Activated T-helper 1 cell treated with anti-CD3 and anti-CD28 coated beads, Interleukin-12 subunit alpha, Interleukin-12 subunit beta, Interleukin-2, Interleukin-4 antibody, amounts not matched to agents 30 ng/mL and 10 ng/mL and 1 ng/mL, durations not matched to agents 14 hours and 24 hours and 36 hours (primary cell): ENCODE measurements at regions not wholly inside any gene's neighbourhood (a gene's known extent, or its start where the extent isn't known, plus 50 kb on each side); places are given as distances from the start of the nearest gene placed in this dataset.

Source experiments
- DNase-seq: peaks from one replicate; pipeline ENCODE4 v3.0.0; 2021; ENCODE audit warnings: low spot score
- H3K27ac Mint-ChIP-seq: one replicate; pipeline ENCODE4 v1.8.0; 2021; ENCODE audit warnings: mild to moderate bottlenecking, mixed read lengths
- H3K27me3 Mint-ChIP-seq: one replicate; pipeline ENCODE4 v1.8.0; 2022; ENCODE audit warnings: mild to moderate bottlenecking, moderate library complexity, mixed read lengths; ENCODE audit not compliant: insufficient read depth
- H3K36me3 Mint-ChIP-seq: one replicate; pipeline ENCODE4 v1.8.0; 2021; ENCODE audit warnings: low read depth, mixed read lengths
- H3K4me1 Mint-ChIP-seq: one replicate; pipeline ENCODE4 v1.8.0; 2021; ENCODE audit warnings: low read depth, mixed read lengths
- H3K4me3 Mint-ChIP-seq: one replicate; pipeline ENCODE4 v1.8.0; 2021; ENCODE audit warnings: mild to moderate bottlenecking, moderate library complexity, mixed read lengths
- H3K9me3 Mint-ChIP-seq: one replicate; pipeline ENCODE4 v1.8.0; 2021; ENCODE audit warnings: mixed read lengths
- intact Hi-C: fragments of 100-400 bp; cut with micrococcal nuclease; formaldehyde crosslinking; loops from one replicate; pipeline ENCODE4 v1.15.1; 2024

DNA sequence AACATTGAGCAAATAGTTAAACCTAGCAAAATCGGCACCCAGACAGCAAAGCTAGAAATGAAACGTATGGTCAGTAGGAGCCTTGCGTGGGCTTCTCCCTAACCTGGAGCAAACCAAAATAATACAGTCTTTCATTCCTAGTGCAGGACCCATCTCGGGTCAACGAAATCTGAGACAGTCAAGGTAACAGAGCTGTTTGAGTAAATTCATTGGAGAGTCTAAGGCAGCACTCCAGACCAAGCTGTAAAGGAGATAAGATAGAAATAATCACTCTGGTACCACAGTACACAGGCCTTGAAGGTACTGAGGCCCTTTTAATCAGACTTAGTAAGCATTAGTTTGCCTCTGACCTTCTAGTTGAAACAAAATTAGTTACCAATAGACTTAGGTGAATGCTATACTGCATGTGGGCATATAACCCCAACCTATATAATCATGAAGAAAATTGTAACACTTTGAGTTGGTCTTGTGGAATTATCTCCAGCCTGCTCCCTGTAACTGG, 54.4 kb upstream of the BICD1 start:
- Mint-ChIP-seq H3K27me3 (no peaks in the 10 kb centered on the region), H3K36me3 (no peaks in the 10 kb centered on the region), H3K27ac (no peak overlapping the region), H3K4me1 (no peaks in the 10 kb centered on the region), H3K9me3 (peaks cover 9% of the 10 kb centered on the region), H3K4me3 (no peak overlapping the region)
- intact Hi-C loops, result no loop called here
- DNase-seq, result no peak

DNA sequence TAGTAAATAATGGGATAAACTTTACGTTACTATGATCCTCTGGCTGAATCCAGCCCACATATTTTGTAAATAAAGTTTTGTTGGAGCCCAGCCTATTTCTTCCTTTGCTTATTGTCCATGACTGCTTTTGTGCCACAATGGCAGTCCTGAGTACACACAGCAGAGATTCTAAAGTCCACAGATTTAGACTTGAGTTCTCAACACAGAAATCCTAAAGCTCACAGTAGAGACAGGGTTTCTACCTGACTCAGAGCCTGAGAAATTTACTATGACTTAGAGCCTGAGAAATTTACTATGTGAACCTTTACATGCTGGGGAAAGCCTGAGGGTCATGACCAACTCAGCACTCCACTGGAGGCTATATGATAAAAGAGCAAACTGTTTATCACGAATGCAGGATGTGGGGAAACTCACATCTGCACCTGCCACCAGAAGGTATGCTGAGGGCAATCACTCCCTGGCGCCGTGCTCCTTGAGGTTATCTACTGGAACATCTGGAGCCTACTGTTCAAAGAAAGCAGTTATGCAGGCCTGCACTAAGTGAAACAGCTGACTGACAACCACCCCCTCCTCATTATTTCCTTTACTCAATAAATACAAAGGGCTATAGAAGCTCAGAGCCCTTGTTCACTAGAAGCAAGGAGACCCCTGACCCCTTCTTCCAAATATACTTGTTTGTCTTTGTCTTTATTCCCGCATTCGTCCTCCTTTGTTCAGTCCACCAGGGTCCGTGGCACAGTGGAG, 52.6 kb upstream of the BICD1 start:
- H3K9me3 Mint-ChIP-seq, result peaks cover 9% of the 10 kb centered on the region
- no peaks in the 10 kb centered on the region for H3K36me3 Mint-ChIP-seq
- H3K27me3 Mint-ChIP-seq, result no peaks in the 10 kb centered on the region
- H3K4me3 Mint-ChIP-seq, result no peak overlapping the region
- no peak overlapping the region for H3K27ac Mint-ChIP-seq
- no peak for DNase-seq
- intact Hi-C loops, result no loop called here
- H3K4me1 Mint-ChIP-seq, result no peaks in the 10 kb centered on the region
